22Rv1 (cell line): ENCODE measurements at regions not wholly inside any gene's neighbourhood (a gene's known extent, or its start where the extent isn't known, plus 50 kb on each side); places are given as distances from the start of the nearest gene placed in this dataset.
"Not testable (repeated sequence)": the region's sequence is repeated elsewhere in the genome, so short reads cannot be mapped to it uniquely, and the experiment has no call there.

Source experiments
- H3K27ac ChIP-seq: fragments of 450-650 bp; 2 replicates; pipeline ENCODE4 v1.5.1; 2017
- CTCF ChIP-seq: fragments of 450-650 bp; IDR thresholded peaks from 2 replicates; pipeline ENCODE4 v1.5.1; 2017; ENCODE audit warnings: mild to moderate bottlenecking
- ZFX ChIP-seq: fragments of 450-650 bp; IDR thresholded peaks from 2 replicates; pipeline ENCODE4 v1.6.1; 2017; ENCODE audit warnings: antibody characterized with exemption, borderline replicate concordance

GRCh38 chr12:131290255-131290959, 336.7 kb downstream of the ADGRD1 start:
- TF ChIP-seq CTCF (no peak), ZFX (no peak)

GRCh38 chr12:131293071-131294015, 339.6 kb downstream of the ADGRD1 start:
- H3K27ac ChIP-seq = not testable (repeated sequence)

More at GRCh38 chr12:131290255-131290959, 336.7 kb downstream of the ADGRD1 start:
- H3K27ac ChIP-seq = no peak overlapping the region

GRCh38 chr12:131294716-131295115, 341.0 kb downstream of the ADGRD1 start:
- not testable (repeated sequence) for H3K27ac ChIP-seq

GRCh38 chr12:131295117-131295516, 341.4 kb downstream of the ADGRD1 start:
- H3K27ac ChIP-seq = not testable (repeated sequence)

- H3K27ac ChIP-seq = not testable (repeated sequence)
Observed at GRCh38 chr12:131295559-131295958, 341.9 kb downstream of the ADGRD1 start.

- not testable (repeated sequence) for H3K27ac ChIP-seq
Observed at GRCh38 chr12:131296136-131296535, 342.4 kb downstream of the ADGRD1 start.

- H3K27ac ChIP-seq = not testable (repeated sequence)
Observed at GRCh38 chr12:131296651-131297050, 342.9 kb downstream of the ADGRD1 start.

GRCh38 chr12:131298526-131299369, 345.0 kb downstream of the ADGRD1 start:
- H3K27ac ChIP-seq = not testable (repeated sequence)

- not testable (repeated sequence) for H3K27ac ChIP-seq
Observed at GRCh38 chr12:131299370-131299701, 345.6 kb downstream of the ADGRD1 start.

- H3K27ac ChIP-seq = not testable (repeated sequence)
Observed at GRCh38 chr12:131303576-131303975, 349.9 kb downstream of the ADGRD1 start.

- H3K27ac ChIP-seq = not testable (repeated sequence)
Observed at GRCh38 chr12:131304642-131305041, 350.9 kb downstream of the ADGRD1 start.

- H3K27ac ChIP-seq = no peak overlapping the region
- TF ChIP-seq ZFX = no peak
- no peak for TF ChIP-seq CTCF
Observed at GRCh38 chr12:131309700-131310099, 356.0 kb downstream of the ADGRD1 start.

GRCh38 chr12:131310227-131310969, 356.7 kb downstream of the ADGRD1 start:
- H3K27ac ChIP-seq = not testable (repeated sequence)

- not testable (repeated sequence) for H3K27ac ChIP-seq
Observed at GRCh38 chr12:131311279-131311722, 357.6 kb downstream of the ADGRD1 start.
